ENCODE measurements at regions not wholly inside any gene's neighbourhood (a gene's known extent, or its start where the extent isn't known, plus 50 kb on each side); places are given as distances from the start of the nearest gene placed in this dataset.

DNA sequence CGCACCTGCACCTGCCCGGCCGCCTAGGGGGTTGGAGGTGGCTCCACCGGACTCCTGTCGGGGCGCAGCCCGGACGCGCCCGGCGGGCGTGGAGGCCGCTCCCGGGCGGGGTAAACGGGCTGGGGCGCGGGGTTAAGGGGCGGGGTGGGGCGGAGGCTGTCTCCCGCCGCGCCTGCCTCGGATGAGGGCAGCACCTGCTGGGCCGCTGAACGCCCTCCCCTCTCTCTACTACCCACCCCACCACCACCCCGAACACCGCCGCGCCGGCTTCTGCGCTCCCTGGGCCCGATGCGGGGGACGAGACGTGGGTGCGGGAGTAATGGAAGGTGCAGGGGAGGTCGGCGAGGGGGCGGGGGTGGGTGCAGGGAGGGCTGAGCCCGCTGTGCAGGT is 224.8 kb upstream of the ID2 start:
- TF ChIP-seq SUZ12 (IDR thresholded peaks at IDR 0.05; ENCODE audit: extremely low read depth, insufficient read depth, insufficient read length) (no peak), YY1 (IDR thresholded peaks at IDR 0.05; ENCODE audit: insufficient read depth, insufficient read length) (no peak)

All from NT2/D1 (cell line).